Fibroblast of lung (primary cell): ENCODE measurements at regions not wholly inside any gene's neighbourhood (a gene's known extent, or its start where the extent isn't known, plus 50 kb on each side); places are given as distances from the start of the nearest gene placed in this dataset.

Experiments used
- CTCF ChIP-seq, 2 donors: IDR thresholded peaks in 1 of 2; conservative IDR thresholded peaks in 1 of 2; 1 replicate in 1 of 2; 2 replicates in 1 of 2; pipeline ENCODE4 v1.5.1; 2011 to 2012; ENCODE audit warnings: low read length in 2 of 2, control low read depth in 1 of 2, inconsistent platforms in 1 of 2, low read depth in 1 of 2, mild to moderate bottlenecking in 1 of 2
- EZH2 ChIP-seq: IDR thresholded peaks from 2 replicates; pipeline ENCODE4 v1.5.1; 2012; ENCODE audit warnings: low read length, control low read depth, mild to moderate bottlenecking; ENCODE audit errors: missing control alignments

- no peak for TF ChIP-seq CTCF (conservative IDR thresholded peaks at IDR 0.05 in 1 of 2, IDR thresholded peaks at IDR 0.05 in 1 of 2; ENCODE audit: low read depth in 1 of 2, low read length in 2 of 2)
- TF ChIP-seq EZH2, result no peak
These were observed 136.6 kb upstream of the LRRN1 start for GRCh38 chr3:3662610-3663009.
